Gastrocnemius medialis (tissue), 4 donors: ENCODE measurements at regions not wholly inside any gene's neighbourhood (a gene's known extent, or its start where the extent isn't known, plus 50 kb on each side); places are given as distances from the start of the nearest gene placed in this dataset.

Source experiments
- ATAC-seq, 2 donors: fragments of 150-250 bp; one replicate each; pipeline ENCODE4 v1.9.1; 2016
- DNase-seq, 2 donors: peaks; one replicate each; pipeline ENCODE4 v3.0.0-alpha.2; 2019
- H3K27ac ChIP-seq, 4 donors: fragments of 200-600 bp; sonication (generic); 1 replicate in 1 of 4; 2 replicates in 3 of 4; pipeline ENCODE4 v1.5.1; 2016 to 2018; ENCODE audit warnings: mild to moderate bottlenecking in 2 of 4, moderate library complexity in 1 of 4
- H3K27me3 ChIP-seq, 3 donors: fragments of 200-600 bp; sonication (generic) in 2 of 3; 1 replicate in 1 of 3; 2 replicates in 2 of 3; pipeline versions ENCODE4 v1.5.1 to v1.6.0; 2016 to 2019; ENCODE audit warnings: mild to moderate bottlenecking in 1 of 3, moderate library complexity in 1 of 3
- H3K36me3 ChIP-seq, 2 donors: fragments of 200-600 bp; sonication (generic) in 1 of 2; one replicate each; pipeline ENCODE4 v1.5.1; 2017 to 2018
- H3K4me1 ChIP-seq, 2 donors: fragments of 200-600 bp; sonication (generic) in 1 of 2; one replicate each; pipeline ENCODE4 v1.5.1; 2016 to 2017; ENCODE audit warnings: mild to moderate bottlenecking in 2 of 2
- H3K4me3 ChIP-seq, 4 donors: fragments of 200-600 bp; sonication (generic) in 3 of 4; 1 replicate in 1 of 4; 2 replicates in 3 of 4; pipeline ENCODE4 v1.5.1; 2016 to 2019; ENCODE audit warnings: mild to moderate bottlenecking in 2 of 4
- H3K9me3 ChIP-seq, 3 donors: fragments of 200-600 bp; sonication (generic) in 2 of 3; 1 replicate in 1 of 3; 2 replicates in 2 of 3; pipeline ENCODE4 v1.5.1; 2016 to 2019
- POLR2A ChIP-seq, 2 donors: fragments of 450-650 bp; IDR thresholded peaks; one replicate each; pipeline ENCODE4 v1.6.1; 2017; ENCODE audit warnings: antibody characterized with exemption in 2 of 2, mild to moderate bottlenecking in 2 of 2, moderate library complexity in 2 of 2
- in situ Hi-C, 4 donors: fragments of 200-750 bp; cut with MboI; loops; one replicate each; pipeline versions ENCODE4 v1.15.0 to v1.8.0; 2017; ENCODE audit warnings: low sequenced_read_pairs in 4 of 4
- intact Hi-C: fragments of 100-400 bp; cut with DNase I; formaldehyde crosslinking; loops from one replicate; pipeline ENCODE4 v1.15.1; 2023; ENCODE audit warnings: low total_unique reads
- TF ChIP-seq, protein P1 (sequence below), 5 experiments: fragments of 450-650 bp in 3 of 5; fragments of 200-600 bp in 2 of 5; sonication (generic) in 2 of 5; IDR thresholded peaks in 4 of 5; conservative IDR thresholded peaks in 1 of 5; 1 replicate in 4 of 5; 2 replicates in 1 of 5; pipeline ENCODE4 v1.5.1; 2016 to 2019; ENCODE audit warnings: antibody characterized with exemption in 5 of 5, mild to moderate bottlenecking in 3 of 5, moderate library complexity in 3 of 5

DNA sequence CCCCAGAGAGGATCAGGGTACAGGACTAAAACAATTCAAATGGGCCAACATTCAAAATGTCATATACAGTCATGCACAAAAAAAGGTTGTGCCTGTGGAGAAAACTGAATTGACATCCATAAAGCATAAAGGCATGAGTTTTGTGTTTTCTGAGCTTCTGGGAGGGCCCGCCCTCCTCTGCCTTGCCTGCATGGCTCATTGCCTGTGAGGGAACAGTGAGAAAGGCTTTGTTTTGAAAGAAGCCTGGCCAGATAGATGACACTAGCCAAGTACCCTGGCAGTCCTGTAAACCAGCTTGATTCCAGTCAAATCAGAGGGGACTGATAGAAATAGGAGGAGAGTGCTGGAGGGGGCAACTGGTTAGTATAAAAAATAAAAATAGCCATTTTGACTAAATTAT lies 194.3 kb downstream of the KIT start:
- in situ Hi-C loops (no loop called here), intact Hi-C loops (no loop called here)
- Histone ChIP-seq H3K27me3 (no peaks in the 10 kb centered on the region), H3K9me3 (no peaks in the 10 kb centered on the region), H3K27ac (no peak overlapping the region), H3K36me3 (no peaks in the 10 kb centered on the region), H3K4me3 (no peak overlapping the region), H3K4me1 (no peaks in the 10 kb centered on the region)
- ATAC-seq (no peak), DNase-seq (no peak)
- TF ChIP-seq POLR2A (IDR thresholded peaks at IDR 0.05): no peak
- TF ChIP-seq, protein P1, sequence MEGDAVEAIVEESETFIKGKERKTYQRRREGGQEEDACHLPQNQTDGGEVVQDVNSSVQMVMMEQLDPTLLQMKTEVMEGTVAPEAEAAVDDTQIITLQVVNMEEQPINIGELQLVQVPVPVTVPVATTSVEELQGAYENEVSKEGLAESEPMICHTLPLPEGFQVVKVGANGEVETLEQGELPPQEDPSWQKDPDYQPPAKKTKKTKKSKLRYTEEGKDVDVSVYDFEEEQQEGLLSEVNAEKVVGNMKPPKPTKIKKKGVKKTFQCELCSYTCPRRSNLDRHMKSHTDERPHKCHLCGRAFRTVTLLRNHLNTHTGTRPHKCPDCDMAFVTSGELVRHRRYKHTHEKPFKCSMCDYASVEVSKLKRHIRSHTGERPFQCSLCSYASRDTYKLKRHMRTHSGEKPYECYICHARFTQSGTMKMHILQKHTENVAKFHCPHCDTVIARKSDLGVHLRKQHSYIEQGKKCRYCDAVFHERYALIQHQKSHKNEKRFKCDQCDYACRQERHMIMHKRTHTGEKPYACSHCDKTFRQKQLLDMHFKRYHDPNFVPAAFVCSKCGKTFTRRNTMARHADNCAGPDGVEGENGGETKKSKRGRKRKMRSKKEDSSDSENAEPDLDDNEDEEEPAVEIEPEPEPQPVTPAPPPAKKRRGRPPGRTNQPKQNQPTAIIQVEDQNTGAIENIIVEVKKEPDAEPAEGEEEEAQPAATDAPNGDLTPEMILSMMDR (IDR thresholded peaks at IDR 0.05 in 4 of 5, conservative IDR thresholded peaks at IDR 0.05 in 1 of 5): no peak

- no peaks in the 10 kb centered on the region for H3K9me3 ChIP-seq
- H3K36me3 ChIP-seq: no peaks in the 10 kb centered on the region
- intact Hi-C loops (no loop called here), in situ Hi-C loops (no loop called here)
- DNase-seq (no peak), ATAC-seq (no peak)
- H3K4me1 ChIP-seq: no peaks in the 10 kb centered on the region
- TF ChIP-seq, protein P1 (IDR thresholded peaks at IDR 0.05 in 4 of 5, conservative IDR thresholded peaks at IDR 0.05 in 1 of 5): no peak
- no peak for TF ChIP-seq POLR2A (IDR thresholded peaks at IDR 0.05)
- no peak overlapping the region for H3K4me3 ChIP-seq
- no peaks in the 10 kb centered on the region for H3K27me3 ChIP-seq
- no peak overlapping the region for H3K27ac ChIP-seq
Measured at GRCh38 chr4:54844911-54845310, 187.2 kb downstream of the KIT start.

- ATAC-seq: no peak
- in situ Hi-C loops (no loop called here), intact Hi-C loops (no loop called here)
- TF ChIP-seq, protein P1 (IDR thresholded peaks at IDR 0.05 in 4 of 5, conservative IDR thresholded peaks at IDR 0.05 in 1 of 5): no peak
- no peak for TF ChIP-seq POLR2A (IDR thresholded peaks at IDR 0.05)
- no peaks in the 10 kb centered on the region for H3K36me3 ChIP-seq
- H3K27me3 ChIP-seq: no peaks in the 10 kb centered on the region
- no peak for DNase-seq
- no peaks in the 10 kb centered on the region for H3K4me1 ChIP-seq
- no peak overlapping the region for H3K4me3 ChIP-seq
- H3K27ac ChIP-seq: no peak overlapping the region
- H3K9me3 ChIP-seq: no peaks in the 10 kb centered on the region
Measured at GRCh38 chr4:54843946-54844345, 186.2 kb downstream of the KIT start.

DNA sequence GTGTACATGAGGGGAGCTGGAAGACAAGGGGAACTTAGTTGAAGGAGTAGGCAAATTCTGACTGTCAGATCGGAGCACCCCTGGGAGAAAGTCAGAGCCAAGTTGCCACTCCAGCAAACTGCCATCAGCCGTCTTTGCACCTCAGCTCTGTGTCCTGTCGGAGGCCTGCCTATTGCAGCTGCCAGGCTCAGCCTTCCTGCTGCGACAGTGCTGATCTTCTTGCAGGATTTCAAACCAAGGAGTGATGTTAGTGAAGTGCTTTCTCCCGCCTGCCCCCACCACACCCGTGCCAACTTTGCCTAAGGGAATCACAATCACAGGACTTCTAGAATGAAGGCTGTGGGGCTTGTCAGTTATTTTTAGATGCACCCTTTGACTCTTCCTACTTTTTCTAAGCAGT lies 185.3 kb downstream of the KIT start:
- in situ Hi-C loops: no loop called here
- Histone ChIP-seq H3K9me3 (no peaks in the 10 kb centered on the region), H3K27ac (no peak overlapping the region), H3K27me3 (no peaks in the 10 kb centered on the region), H3K36me3 (no peaks in the 10 kb centered on the region), H3K4me1 (no peaks in the 10 kb centered on the region), H3K4me3 (no peak overlapping the region)
- TF ChIP-seq, protein P1 (IDR thresholded peaks at IDR 0.05 in 4 of 5, conservative IDR thresholded peaks at IDR 0.05 in 1 of 5): no peak
- TF ChIP-seq POLR2A (IDR thresholded peaks at IDR 0.05): no peak
- ATAC-seq (no peak), DNase-seq (no peak)
- intact Hi-C loops: no loop called here

- DNase-seq (no peak), ATAC-seq (no peak)
- no peak overlapping the region for H3K4me3 ChIP-seq
- TF ChIP-seq, protein P1 (IDR thresholded peaks at IDR 0.05 in 4 of 5, conservative IDR thresholded peaks at IDR 0.05 in 1 of 5): no peak
- no peak for TF ChIP-seq POLR2A (IDR thresholded peaks at IDR 0.05)
- no peaks in the 10 kb centered on the region for H3K9me3 ChIP-seq
- H3K4me1 ChIP-seq: no peaks in the 10 kb centered on the region
- H3K36me3 ChIP-seq: no peaks in the 10 kb centered on the region
- no peak overlapping the region for H3K27ac ChIP-seq
- intact Hi-C loops (no loop called here), in situ Hi-C loops (no loop called here)
- no peaks in the 10 kb centered on the region for H3K27me3 ChIP-seq
Measured at GRCh38 chr4:54842656-54843055, 184.9 kb downstream of the KIT start.
